ENCODE measurements at regions not wholly inside any gene's neighbourhood (a gene's known extent, or its start where the extent isn't known, plus 50 kb on each side); places are given as distances from the start of the nearest gene placed in this dataset.
"Not testable (repeated sequence)": the region's sequence is repeated elsewhere in the genome, so short reads cannot be mapped to it uniquely, and the experiment has no call there.

DNA sequence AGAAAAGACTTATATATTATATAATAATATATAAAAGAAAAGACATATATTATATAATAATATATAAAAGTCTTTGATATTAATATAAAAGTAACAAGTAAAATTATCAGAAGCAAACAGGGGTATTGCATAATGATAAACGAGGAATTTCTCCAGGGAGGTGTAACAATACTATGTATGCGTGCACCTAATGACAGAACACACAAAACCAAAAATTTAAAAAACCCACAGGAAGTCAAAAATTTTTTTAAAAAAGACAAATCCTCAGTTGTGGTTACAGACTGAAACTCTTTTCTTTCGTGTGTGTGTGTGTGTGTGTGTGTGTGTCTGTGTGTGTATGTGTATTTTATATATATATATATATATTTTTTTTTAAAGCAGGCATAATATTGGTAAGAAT lies 279.2 kb upstream of the DPP6 start:
- Mint-ChIP-seq H3K9me3 (peaks cover 8% of the 10 kb centered on the region), H3K27me3 (ENCODE audit: low read depth) (no peaks in the 10 kb centered on the region)
- TF ChIP-seq, protein P1, sequence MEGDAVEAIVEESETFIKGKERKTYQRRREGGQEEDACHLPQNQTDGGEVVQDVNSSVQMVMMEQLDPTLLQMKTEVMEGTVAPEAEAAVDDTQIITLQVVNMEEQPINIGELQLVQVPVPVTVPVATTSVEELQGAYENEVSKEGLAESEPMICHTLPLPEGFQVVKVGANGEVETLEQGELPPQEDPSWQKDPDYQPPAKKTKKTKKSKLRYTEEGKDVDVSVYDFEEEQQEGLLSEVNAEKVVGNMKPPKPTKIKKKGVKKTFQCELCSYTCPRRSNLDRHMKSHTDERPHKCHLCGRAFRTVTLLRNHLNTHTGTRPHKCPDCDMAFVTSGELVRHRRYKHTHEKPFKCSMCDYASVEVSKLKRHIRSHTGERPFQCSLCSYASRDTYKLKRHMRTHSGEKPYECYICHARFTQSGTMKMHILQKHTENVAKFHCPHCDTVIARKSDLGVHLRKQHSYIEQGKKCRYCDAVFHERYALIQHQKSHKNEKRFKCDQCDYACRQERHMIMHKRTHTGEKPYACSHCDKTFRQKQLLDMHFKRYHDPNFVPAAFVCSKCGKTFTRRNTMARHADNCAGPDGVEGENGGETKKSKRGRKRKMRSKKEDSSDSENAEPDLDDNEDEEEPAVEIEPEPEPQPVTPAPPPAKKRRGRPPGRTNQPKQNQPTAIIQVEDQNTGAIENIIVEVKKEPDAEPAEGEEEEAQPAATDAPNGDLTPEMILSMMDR (conservative IDR thresholded peaks at IDR 0.05) = no peak

DNA sequence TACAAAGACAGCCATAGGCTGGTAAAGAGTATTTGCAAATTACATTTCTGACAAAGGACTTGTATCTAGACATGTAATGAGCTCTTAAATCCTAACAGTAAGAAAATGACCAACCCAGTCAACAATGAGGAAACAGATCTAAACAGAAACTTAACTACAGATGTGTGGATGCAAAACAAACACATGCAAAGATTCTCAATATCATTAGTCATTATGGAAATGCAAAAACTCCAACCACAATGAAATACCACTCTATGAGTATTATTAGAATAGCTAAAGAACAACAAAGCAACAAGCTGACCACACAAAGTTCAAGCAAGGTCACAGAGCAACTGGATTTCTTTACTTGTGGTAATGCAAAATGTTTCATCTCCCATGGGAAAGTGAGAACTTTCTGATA lies 275.3 kb upstream of the DPP6 start:
- H3K27ac Mint-ChIP-seq (ENCODE audit: unreplicated experiment); DNase-seq (ENCODE audit: low read depth, low spot score); H3K36me3 Mint-ChIP-seq (ENCODE audit: low read depth); H3K4me1 Mint-ChIP-seq; H3K27me3 Mint-ChIP-seq (ENCODE audit: low read depth); H3K4me3 Mint-ChIP-seq; H3K9me3 Mint-ChIP-seq: not testable (repeated sequence)

More for the DNA sequence above, 279.2 kb upstream of the DPP6 start:
- Mint-ChIP-seq H3K4me3 (no peak overlapping the region), H3K4me1 (no peaks in the 10 kb centered on the region), H3K27ac (ENCODE audit: unreplicated experiment) (no peak overlapping the region), H3K36me3 (ENCODE audit: low read depth) (no peaks in the 10 kb centered on the region)
- DNase-seq (ENCODE audit: low read depth, low spot score) = no peak

DNA sequence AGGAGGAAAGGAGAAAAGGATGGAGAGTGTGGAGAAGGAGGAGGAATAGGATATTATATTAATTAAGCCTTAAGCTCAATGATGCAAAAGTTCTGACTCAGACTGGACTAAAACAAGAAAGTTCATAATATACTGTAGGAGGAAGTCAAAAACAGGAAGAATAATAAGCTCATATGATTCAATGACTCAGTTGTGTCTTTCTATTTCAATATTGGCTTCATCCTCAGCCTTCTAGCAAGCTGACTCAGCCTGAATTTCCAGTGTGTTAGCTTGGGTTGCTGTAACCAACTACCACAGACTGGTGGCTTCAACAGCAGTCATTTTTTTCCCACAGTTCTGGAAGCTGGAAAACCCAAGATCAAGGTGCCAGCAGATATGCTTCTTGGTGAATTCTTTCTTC lies 254.8 kb upstream of the DPP6 start:
- H3K27me3 Mint-ChIP-seq (ENCODE audit: low read depth); H3K9me3 Mint-ChIP-seq; H3K36me3 Mint-ChIP-seq (ENCODE audit: low read depth); H3K4me3 Mint-ChIP-seq; DNase-seq (ENCODE audit: low read depth, low spot score); H3K4me1 Mint-ChIP-seq; H3K27ac Mint-ChIP-seq (ENCODE audit: unreplicated experiment): not testable (repeated sequence)

DNA sequence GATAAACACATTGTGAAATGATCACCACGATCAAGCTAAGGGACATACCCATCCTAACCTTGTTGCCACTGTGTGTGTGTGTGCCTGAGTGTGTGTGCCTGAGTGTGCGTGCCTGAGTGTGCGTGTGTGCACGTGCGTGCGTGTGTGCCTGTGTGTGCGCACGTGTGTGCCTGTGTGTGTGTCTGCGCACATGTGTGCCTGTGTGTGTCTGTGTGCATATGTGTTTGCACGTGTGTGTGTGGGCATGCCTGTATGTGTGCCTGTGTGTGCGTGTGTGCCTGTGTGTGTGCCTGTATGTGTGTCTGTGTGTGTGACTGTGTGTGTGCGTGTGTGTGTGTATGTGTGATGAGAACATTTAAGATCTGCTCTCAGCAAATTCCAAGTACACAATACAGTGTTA lies 244.1 kb upstream of the DPP6 start:
- Mint-ChIP-seq H3K4me3 (no peak overlapping the region), H3K9me3 (peaks cover 12% of the 10 kb centered on the region), H3K4me1 (no peaks in the 10 kb centered on the region), H3K36me3 (ENCODE audit: low read depth) (peaks cover 6% of the 10 kb centered on the region), H3K27me3 (ENCODE audit: low read depth) (no peaks in the 10 kb centered on the region), H3K27ac (ENCODE audit: unreplicated experiment) (no peak overlapping the region)
- DNase-seq (ENCODE audit: low read depth, low spot score) = no peak
- TF ChIP-seq, protein P1 (conservative IDR thresholded peaks at IDR 0.05) = no peak

DNA sequence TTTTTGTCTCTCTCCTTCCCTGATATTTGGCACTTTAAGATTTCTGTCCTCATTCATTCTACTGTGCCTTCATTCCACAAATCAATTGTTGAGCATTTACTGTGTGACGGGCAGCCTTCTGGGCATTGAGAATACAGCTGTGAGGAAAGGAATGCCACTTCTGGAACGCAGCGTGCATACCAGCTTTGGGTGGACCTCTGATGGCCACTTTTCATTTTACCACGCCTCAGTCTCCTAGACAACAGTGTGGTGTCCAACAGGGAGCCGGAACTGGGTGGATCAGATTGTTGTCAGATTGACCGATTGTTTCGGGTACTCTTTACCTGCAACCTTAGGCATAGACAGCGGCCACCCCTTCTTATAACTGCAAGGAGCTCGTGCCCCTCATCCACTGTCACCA lies 222.7 kb upstream of the DPP6 start:
- no peak for DNase-seq (ENCODE audit: low read depth, low spot score)
- Mint-ChIP-seq H3K9me3 (peaks cover 19% of the 10 kb centered on the region), H3K4me3 (no peak overlapping the region), H3K27ac (ENCODE audit: unreplicated experiment) (no peak overlapping the region), H3K27me3 (ENCODE audit: low read depth) (no peaks in the 10 kb centered on the region), H3K36me3 (ENCODE audit: low read depth) (peaks cover 11% of the 10 kb centered on the region), H3K4me1 (no peaks in the 10 kb centered on the region)
- TF ChIP-seq, protein P1 (conservative IDR thresholded peaks at IDR 0.05) = no peak

DNA sequence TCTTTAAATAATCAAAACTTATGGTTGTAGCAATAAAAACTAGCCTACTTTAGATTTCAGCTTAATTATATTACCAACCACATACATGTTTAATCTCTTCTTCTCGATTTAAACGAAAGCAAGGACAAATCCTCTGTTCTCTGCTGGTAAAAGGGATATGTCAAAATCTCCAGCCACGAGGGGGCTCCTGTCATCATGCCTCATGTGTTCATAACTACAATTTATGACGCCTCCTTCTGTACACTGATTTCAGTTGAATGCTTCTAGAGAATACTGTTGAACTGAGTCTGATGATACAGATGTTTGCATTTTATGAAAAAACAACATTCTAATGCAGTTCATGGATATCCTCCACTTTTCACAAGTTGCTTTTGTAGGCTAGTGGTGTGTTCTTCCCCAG lies 220.0 kb upstream of the DPP6 start:
- Mint-ChIP-seq H3K36me3 (ENCODE audit: low read depth) (peaks cover 7% of the 10 kb centered on the region), H3K4me3 (no peak overlapping the region), H3K9me3 (peaks cover 10% of the 10 kb centered on the region), H3K4me1 (no peaks in the 10 kb centered on the region), H3K27me3 (ENCODE audit: low read depth) (no peaks in the 10 kb centered on the region), H3K27ac (ENCODE audit: unreplicated experiment) (no peak overlapping the region)
- DNase-seq (ENCODE audit: low read depth, low spot score) = no peak
- TF ChIP-seq, protein P1 (conservative IDR thresholded peaks at IDR 0.05) = no peak

DNA sequence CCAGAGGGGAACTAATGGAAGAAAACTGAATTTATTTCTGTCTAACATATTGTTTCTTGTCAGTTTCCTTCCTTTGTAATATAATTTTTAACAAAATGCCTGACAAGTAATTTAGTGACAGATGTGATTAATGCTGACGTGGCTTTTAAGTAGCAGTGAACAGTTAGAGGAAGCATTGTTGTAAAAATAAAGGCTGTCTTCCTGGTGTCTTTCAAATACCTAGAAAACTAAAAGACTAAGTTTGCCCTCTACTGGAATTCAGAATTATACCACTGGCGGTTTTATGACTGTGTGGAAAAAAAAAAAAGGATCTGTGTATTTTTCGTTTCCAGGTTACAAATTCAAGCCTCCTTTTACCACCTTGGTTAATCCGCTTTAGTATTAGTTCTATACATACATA lies 217.1 kb upstream of the DPP6 start:
- H3K27ac Mint-ChIP-seq (ENCODE audit: unreplicated experiment) = no peak overlapping the region
- peaks cover 7% of the 10 kb centered on the region for H3K36me3 Mint-ChIP-seq (ENCODE audit: low read depth)
- TF ChIP-seq, protein P1 (conservative IDR thresholded peaks at IDR 0.05) = no peak
- H3K9me3 Mint-ChIP-seq = peaks cover 10% of the 10 kb centered on the region
- no peaks in the 10 kb centered on the region for H3K4me1 Mint-ChIP-seq
- H3K27me3 Mint-ChIP-seq (ENCODE audit: low read depth) = no peaks in the 10 kb centered on the region
- DNase-seq (ENCODE audit: low read depth, low spot score) = no peak
- no peak overlapping the region for H3K4me3 Mint-ChIP-seq
